Keratinocyte (primary cell): ENCODE measurements at regions not wholly inside any gene's neighbourhood (a gene's known extent, or its start where the extent isn't known, plus 50 kb on each side); places are given as distances from the start of the nearest gene placed in this dataset.

Experiments
- DNase-seq: peaks from one replicate; pipeline ENCODE4 v3.0.0-alpha.2; 2011; ENCODE audit warnings: low read depth, missing footprints, low spot score
- FAIRE-seq: peaks from 2 replicates; lab custom pipeline; 2011; peaks lifted over from hg19 to GRCh38; lab: Jason Lieb, UNC
- H2AFZ ChIP-seq: 2 replicates; pipeline ENCODE4 v1.6.0; 2012; ENCODE audit warnings: low read length, control low read depth, inconsistent platforms; ENCODE audit not compliant: control insufficient read depth
- H3K27ac ChIP-seq: 2 replicates; pipeline ENCODE4 v1.5.1; 2011; ENCODE audit warnings: low read length; ENCODE audit not compliant: control insufficient read depth, insufficient read depth
- H3K27me3 ChIP-seq: 3 replicates; pipeline ENCODE4 v1.6.0; 2011; ENCODE audit warnings: low read length; ENCODE audit not compliant: control insufficient read depth, insufficient read depth; ENCODE audit errors: extremely low read depth
- H3K36me3 ChIP-seq, 2 experiments: 2 replicates in 1 of 2; 3 replicates in 1 of 2; pipeline ENCODE4 v1.5.1; 2011; ENCODE audit warnings: low read length in 2 of 2, mild to moderate bottlenecking in 1 of 2; ENCODE audit not compliant: control insufficient read depth in 2 of 2, insufficient read depth in 2 of 2; ENCODE audit errors: extremely low read depth in 1 of 2
- H3K4me1 ChIP-seq: 3 replicates; pipeline ENCODE4 v1.5.1; 2011; ENCODE audit warnings: low read length; ENCODE audit not compliant: control insufficient read depth, insufficient read depth; ENCODE audit errors: extremely low read depth
- H3K4me2 ChIP-seq: 3 replicates; pipeline ENCODE4 v1.6.0; 2011; ENCODE audit warnings: low read depth, low read length; ENCODE audit not compliant: control insufficient read depth, insufficient read depth; ENCODE audit errors: extremely low read depth
- H3K4me3 ChIP-seq, 3 experiments: fragments of 200-600 bp in 1 of 3; sonication (generic) in 1 of 3; 2 replicates in 2 of 3; 3 replicates in 1 of 3; pipeline ENCODE4 v1.5.1; 2011 to 2016; ENCODE audit warnings: low read length in 3 of 3, mild to moderate bottlenecking in 3 of 3, control low read depth in 2 of 3, inconsistent platforms in 1 of 3, low read depth in 1 of 3, mixed read lengths in 1 of 3, mixed run types in 1 of 3, moderate library complexity in 1 of 3; ENCODE audit not compliant: control insufficient read depth in 2 of 3, insufficient read depth in 2 of 3; ENCODE audit errors: extremely low read depth in 1 of 3
- H3K79me2 ChIP-seq: 2 replicates; pipeline ENCODE4 v1.6.0; 2012; ENCODE audit warnings: low read length; ENCODE audit not compliant: control insufficient read depth, insufficient read depth
- H3K9ac ChIP-seq: 3 replicates; pipeline ENCODE4 v1.6.0; 2011; ENCODE audit warnings: low read length; ENCODE audit not compliant: control insufficient read depth, insufficient read depth; ENCODE audit errors: extremely low read depth
- H3K9me1 ChIP-seq: 3 replicates; pipeline ENCODE4 v1.6.0; 2011; ENCODE audit warnings: low read length; ENCODE audit not compliant: control insufficient read depth, insufficient read depth; ENCODE audit errors: extremely low read depth
- H3K9me3 ChIP-seq: 2 replicates; pipeline ENCODE4 v1.5.1; 2012; ENCODE audit warnings: low read depth, low read length; ENCODE audit not compliant: control insufficient read depth
- H4K20me1 ChIP-seq: 3 replicates; pipeline ENCODE4 v1.6.0; 2011; ENCODE audit warnings: low read length; ENCODE audit not compliant: control insufficient read depth, insufficient read depth; ENCODE audit errors: extremely low read depth
- EZH2 ChIP-seq: IDR thresholded peaks from one replicate; pipeline ENCODE4 v1.6.1; 2012; ENCODE audit warnings: inconsistent platforms, mild to moderate bottlenecking, low read length, moderate library complexity
- dilution Hi-C: fragments of 300-500 bp; cut with MboI; formaldehyde crosslinking; loops from one replicate; pipeline ENCODE4 v1.7.0; 2020; ENCODE audit warnings: low sequenced_read_pairs; ENCODE audit not compliant: extremely low pct_ligation_motif_present
- TF ChIP-seq, protein P1 (sequence below), 3 experiments: IDR thresholded peaks in 1 of 3; conservative IDR thresholded peaks in 1 of 3; optimal IDR thresholded peaks in 1 of 3; 2 replicates in 2 of 3; 3 replicates in 1 of 3; pipeline versions ENCODE3 to v1.5.1; 2011; ENCODE audit warnings: low read length in 3 of 3, mild to moderate bottlenecking in 3 of 3, moderate library complexity in 2 of 3, control low read depth in 1 of 3, inconsistent platforms in 1 of 3; ENCODE audit not compliant: insufficient read depth in 2 of 3; ENCODE audit errors: extremely low read depth in 1 of 3

GRCh38 chr4:24382381-24382780, 202.0 kb downstream of the DHX15 start:
- FAIRE-seq (peak; percentile 53), DNase-seq (peak; percentile 36)
- Histone ChIP-seq H2AFZ (no peak overlapping the region), H3K4me2 (no peak overlapping the region), H3K4me1 (peaks cover 11% of the 10 kb centered on the region), H3K9me3 (no peaks in the 10 kb centered on the region), H3K27me3 (no peaks in the 10 kb centered on the region), H3K9ac (no peak overlapping the region), H3K9me1 (no peaks in the 10 kb centered on the region), H3K27ac (no peak overlapping the region), H3K79me2 (no peaks in the 10 kb centered on the region), H3K4me3 (no peak overlapping the region), H4K20me1 (no peaks in the 10 kb centered on the region), H3K36me3 (no peaks in the 10 kb centered on the region)
- dilution Hi-C loops: no loop called here
- TF ChIP-seq EZH2: no peak
- TF ChIP-seq, protein P1, sequence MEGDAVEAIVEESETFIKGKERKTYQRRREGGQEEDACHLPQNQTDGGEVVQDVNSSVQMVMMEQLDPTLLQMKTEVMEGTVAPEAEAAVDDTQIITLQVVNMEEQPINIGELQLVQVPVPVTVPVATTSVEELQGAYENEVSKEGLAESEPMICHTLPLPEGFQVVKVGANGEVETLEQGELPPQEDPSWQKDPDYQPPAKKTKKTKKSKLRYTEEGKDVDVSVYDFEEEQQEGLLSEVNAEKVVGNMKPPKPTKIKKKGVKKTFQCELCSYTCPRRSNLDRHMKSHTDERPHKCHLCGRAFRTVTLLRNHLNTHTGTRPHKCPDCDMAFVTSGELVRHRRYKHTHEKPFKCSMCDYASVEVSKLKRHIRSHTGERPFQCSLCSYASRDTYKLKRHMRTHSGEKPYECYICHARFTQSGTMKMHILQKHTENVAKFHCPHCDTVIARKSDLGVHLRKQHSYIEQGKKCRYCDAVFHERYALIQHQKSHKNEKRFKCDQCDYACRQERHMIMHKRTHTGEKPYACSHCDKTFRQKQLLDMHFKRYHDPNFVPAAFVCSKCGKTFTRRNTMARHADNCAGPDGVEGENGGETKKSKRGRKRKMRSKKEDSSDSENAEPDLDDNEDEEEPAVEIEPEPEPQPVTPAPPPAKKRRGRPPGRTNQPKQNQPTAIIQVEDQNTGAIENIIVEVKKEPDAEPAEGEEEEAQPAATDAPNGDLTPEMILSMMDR (optimal IDR thresholded peaks at IDR 0.05 in 1 of 3, IDR thresholded peaks at IDR 0.05 in 1 of 3, conservative IDR thresholded peaks at IDR 0.05 in 1 of 3; ENCODE audit: extremely low read depth in 1 of 3, insufficient read depth in 2 of 3, low read length in 3 of 3): no peak

DNA sequence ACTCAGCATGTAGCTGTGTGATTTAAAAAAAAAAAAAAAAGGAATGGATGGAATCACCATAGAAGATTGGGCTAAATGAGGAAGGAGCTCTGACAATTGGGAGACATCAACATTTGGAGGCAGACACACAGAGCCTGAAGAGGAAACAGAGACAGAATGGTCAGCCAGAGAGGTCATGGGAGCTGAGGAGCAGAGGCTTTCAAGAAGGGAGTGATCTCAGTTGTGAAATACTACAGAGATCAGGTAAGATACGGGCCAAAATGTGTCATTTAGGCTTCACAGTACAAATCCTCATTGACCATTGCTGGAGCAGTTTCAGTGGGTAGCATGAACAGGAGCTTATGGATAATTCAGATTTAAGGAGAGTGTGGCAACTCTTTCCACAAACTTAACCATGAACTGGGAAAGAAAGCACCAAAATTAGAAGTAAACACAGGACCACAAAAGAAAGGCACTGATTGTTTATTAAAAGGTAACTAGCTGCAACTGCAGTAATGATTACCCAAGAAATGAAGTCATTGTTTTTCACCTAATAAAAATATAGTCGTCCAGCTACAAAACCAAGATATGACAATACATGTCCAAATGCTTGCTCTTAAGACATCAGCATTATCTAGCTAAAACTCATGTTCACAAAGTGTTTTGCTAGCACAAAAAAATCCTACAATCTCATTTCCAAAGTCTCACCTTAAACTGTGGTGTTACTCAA, 203.2 kb downstream of the DHX15 start:
- Histone ChIP-seq H3K4me1 (peaks cover 11% of the 10 kb centered on the region), H3K27ac (no peak overlapping the region), H3K4me2 (no peak overlapping the region), H3K27me3 (no peaks in the 10 kb centered on the region), H3K79me2 (no peaks in the 10 kb centered on the region), H3K9ac (no peak overlapping the region), H4K20me1 (no peaks in the 10 kb centered on the region), H2AFZ (no peak overlapping the region), H3K9me1 (no peaks in the 10 kb centered on the region), H3K4me3 (no peak overlapping the region), H3K36me3 (no peaks in the 10 kb centered on the region), H3K9me3 (no peaks in the 10 kb centered on the region)
- no peak for TF ChIP-seq EZH2
- TF ChIP-seq, protein P1 (optimal IDR thresholded peaks at IDR 0.05 in 1 of 3, IDR thresholded peaks at IDR 0.05 in 1 of 3, conservative IDR thresholded peaks at IDR 0.05 in 1 of 3; ENCODE audit: extremely low read depth in 1 of 3, insufficient read depth in 2 of 3, low read length in 3 of 3): no peak
- FAIRE-seq: peak; percentile 56
- DNase-seq: no peak
- dilution Hi-C loops: no loop called here
